GM19468 (cell line): ENCODE measurements at regions not wholly inside any gene's neighbourhood (a gene's known extent, or its start where the extent isn't known, plus 50 kb on each side); places are given as distances from the start of the nearest gene placed in this dataset.
"Not testable (repeated sequence)": the region's sequence is repeated elsewhere in the genome, so short reads cannot be mapped to it uniquely, and the experiment has no call there.

ENCODE experiments used
- ATAC-seq: cut with Tn5 transposase; IDR thresholded peaks from one replicate; pipeline ENCODE4 v1.9.1; 2021; ENCODE audit warnings: mild to moderate bottlenecking, moderate library complexity, moderate number of reproducible peaks; ENCODE audit not compliant: unreplicated experiment; ENCODE audit errors: extremely low read depth

DNA sequence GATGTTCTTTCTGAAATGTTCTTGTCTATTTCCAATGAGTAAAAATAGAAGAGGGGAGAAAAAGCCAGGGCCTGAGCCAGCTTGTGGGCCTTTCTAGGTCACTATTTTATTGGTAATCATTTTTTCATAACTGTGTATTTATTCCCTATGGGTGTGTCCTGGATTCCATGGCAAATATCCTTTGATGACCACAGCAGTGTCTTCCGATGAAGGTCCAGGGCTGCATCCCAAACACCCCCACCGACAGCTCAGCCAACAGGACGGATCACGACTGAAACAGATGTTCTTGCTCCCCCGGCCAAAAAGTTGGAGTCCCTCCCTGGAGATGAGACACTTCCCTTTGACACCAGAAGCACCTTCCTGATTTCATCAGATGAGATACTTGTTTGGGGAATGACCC is 105.4 kb upstream of the PLEKHG1 start:
- ATAC-seq: no peak

DNA sequence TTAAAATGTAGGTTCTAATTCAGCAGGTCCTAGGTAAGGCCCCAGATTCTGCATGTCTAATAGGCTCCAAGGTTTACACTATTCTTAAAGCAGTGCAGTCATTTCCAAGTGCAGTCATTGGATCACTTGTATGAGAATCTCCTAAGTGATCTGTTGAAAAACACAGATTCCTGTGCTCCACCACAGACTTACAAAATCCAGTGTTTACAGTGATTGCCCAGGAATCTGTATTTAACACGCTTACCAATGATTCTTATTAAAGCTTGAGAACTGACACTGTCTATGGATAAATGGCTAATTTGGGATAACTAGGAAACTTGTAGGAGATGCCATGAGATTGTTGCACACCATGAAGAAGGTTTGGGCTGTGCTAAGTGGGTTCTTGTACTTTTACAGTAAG is 104.6 kb upstream of the PLEKHG1 start:
- ATAC-seq: no peak

DNA sequence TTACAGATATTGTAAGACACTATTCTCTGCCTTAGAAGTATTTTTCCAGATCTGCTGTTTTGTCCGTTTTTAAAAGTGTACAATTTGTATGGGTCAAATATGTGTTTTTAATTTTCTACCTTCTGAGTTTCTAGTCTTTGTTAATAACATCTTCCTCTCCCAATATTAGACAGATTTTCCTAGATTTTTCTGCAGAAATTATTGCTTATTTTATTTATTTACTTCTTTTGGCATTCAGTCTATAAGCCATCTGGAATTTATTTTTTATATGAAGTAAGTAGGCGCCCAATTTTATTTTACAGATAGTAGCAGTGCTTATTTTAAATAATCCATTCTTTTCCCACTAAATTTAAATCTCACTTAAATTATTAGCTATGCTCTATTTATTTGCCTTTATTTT is 103.1 kb upstream of the PLEKHG1 start:
- no peak for ATAC-seq

GRCh38 chr6:150499882-150500312 is 99.8 kb upstream of the PLEKHG1 start:
- no peak for ATAC-seq

DNA sequence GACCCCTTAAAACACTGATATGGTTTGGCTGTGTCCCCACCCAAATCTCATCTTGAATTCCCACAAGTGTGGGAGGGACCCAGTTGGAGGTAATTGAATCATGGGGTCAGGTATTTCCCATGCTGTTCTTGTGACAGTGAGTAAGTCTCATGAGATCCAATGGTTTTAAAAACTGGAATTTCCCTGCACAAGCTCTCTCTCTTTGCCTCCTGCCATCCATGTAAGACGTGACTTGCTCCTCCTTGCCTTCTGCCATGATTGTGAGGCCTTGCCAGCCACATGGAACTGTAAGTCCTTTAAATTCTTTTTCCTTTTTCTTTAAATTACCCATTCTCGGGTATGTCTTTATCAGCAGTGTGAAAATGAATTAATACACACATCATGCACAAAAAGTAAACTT is 99.1 kb upstream of the PLEKHG1 start:
- ATAC-seq: not testable (repeated sequence)

- ATAC-seq: no peak
These were observed 96.6 kb upstream of the PLEKHG1 start for GRCh38 chr6:150503041-150503440.

- ATAC-seq: no peak
These were observed 95.9 kb upstream of the PLEKHG1 start for GRCh38 chr6:150503586-150504339.

GRCh38 chr6:150507361-150507760 is 92.3 kb upstream of the PLEKHG1 start:
- ATAC-seq: not testable (repeated sequence)

DNA sequence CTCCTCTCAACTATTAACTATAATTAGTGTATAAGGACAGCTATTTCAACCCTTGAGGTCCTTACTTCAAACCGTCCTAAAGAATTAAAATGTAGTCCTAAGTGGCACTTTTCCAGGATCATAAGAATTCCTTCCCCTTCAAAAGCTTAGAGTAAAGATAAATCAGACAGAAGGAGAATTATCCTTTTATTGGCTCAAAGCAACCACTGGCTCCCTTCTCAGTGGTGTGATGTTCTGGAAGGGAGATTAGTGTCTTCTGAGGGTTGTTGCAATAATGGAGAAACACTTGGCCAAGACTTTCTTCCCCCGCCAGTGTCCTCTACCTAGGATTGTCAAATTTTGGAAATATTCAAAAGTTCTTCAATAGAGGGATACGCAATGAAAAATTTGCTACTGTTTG is 89.1 kb upstream of the PLEKHG1 start:
- no peak for ATAC-seq

- ATAC-seq: no peak
These were observed 88.4 kb upstream of the PLEKHG1 start for GRCh38 chr6:150511313-150511712.

DNA sequence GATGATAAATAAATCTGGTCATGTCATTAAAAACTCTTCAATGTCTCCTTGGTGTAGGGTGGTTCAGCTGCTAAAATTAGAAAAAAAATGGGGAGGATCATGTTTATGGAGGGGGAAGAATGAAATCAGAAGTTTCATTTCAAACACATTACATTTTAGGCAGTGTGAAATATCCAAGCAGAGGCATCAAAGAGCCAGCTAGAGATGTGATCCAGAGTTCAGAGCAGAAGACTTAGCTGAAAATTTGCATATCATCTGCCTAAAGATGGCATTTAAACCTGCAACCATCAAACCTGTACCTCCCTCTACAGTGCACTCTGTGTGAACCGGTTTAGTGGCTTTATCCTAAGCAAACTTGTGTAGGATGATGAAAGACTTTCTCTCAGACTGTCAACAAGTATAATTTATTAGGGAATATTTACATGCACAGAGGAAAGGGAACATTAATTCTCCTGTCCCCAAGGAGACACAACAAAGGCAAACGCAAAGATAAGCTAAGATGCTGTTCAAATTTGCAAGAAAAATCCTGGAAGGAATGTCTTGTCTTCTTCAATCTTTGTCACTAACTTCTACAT is 84.8 kb upstream of the PLEKHG1 start:
- ATAC-seq: no peak

GRCh38 chr6:150516199-150516598 is 83.5 kb upstream of the PLEKHG1 start:
- no peak for ATAC-seq

DNA sequence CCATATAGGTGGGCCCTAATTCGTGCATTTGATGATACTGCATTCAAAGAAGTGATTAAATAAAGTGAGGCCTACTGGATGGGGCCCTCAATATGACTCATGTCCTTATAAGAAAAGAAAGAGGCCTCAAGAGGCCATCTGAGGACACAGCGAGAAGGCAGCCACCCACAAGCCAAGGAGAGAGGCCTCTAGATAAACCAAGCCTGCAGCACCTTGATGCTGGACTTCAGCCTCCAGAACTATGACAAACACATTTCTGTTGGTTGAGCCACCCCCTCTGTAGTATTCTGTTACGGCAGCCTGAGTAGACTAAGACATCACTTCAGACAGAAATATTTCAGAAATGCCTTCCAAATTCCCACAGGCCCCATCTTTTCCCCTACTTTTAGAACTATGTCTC is 82.5 kb upstream of the PLEKHG1 start:
- no peak for ATAC-seq

DNA sequence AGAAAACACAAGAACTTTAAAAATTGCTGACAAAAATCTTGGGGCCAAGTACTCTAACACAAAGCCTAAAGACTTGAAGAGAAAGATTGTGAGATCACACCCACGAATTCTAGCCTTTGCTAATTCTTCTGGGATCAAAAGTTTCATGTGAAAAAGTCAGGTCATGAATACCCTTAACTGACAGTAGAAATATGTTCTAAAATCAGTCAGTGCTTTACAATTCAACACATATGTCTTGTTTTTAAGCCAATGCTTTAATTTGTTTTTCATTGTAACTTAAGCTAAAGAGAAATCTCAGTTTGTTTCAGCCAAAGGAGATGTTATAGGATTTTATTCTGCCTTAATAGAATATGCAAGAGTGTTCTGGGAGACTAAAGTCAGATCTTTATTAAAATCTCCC is 78.2 kb upstream of the PLEKHG1 start:
- ATAC-seq: no peak

DNA sequence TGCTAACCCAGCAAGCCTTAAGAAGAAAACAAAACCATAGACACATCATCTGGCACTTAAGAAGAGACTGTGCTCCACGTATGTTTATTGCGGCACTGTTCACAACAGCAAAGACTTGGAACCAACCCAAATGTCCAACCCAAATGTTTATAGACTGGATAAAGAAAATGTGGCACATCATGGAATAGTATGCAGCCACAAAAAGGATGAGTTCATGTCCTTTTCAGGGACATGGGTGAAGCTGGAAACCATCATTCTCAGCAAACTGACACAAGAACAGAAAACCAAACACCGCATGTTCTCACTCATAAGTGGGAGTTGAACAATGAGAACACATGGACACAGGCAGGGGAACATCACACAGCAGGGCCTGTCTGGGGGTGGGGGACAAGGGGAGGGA is 76.5 kb upstream of the PLEKHG1 start:
- not testable (repeated sequence) for ATAC-seq

GRCh38 chr6:150525300-150525699 is 74.4 kb upstream of the PLEKHG1 start:
- no peak for ATAC-seq

DNA sequence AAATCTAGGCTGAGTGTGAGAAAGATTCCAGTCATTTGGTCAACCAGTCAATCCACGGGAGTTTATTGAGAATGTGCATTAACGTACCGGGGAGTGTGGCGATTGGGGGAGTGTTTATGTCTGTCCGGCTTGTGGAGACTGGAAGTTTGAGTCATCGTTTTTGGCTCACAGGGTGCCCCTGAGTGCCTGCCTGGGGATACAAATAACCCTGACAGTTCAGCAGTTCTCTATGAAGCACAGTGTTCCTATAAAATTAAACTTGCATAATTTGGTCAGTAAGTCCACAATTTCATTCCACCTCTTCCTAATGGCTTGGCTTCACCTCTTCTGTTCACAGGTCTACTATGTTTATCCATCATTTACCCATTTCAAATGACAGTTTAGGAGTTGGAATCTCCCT is 72.6 kb upstream of the PLEKHG1 start:
- no peak for ATAC-seq

DNA sequence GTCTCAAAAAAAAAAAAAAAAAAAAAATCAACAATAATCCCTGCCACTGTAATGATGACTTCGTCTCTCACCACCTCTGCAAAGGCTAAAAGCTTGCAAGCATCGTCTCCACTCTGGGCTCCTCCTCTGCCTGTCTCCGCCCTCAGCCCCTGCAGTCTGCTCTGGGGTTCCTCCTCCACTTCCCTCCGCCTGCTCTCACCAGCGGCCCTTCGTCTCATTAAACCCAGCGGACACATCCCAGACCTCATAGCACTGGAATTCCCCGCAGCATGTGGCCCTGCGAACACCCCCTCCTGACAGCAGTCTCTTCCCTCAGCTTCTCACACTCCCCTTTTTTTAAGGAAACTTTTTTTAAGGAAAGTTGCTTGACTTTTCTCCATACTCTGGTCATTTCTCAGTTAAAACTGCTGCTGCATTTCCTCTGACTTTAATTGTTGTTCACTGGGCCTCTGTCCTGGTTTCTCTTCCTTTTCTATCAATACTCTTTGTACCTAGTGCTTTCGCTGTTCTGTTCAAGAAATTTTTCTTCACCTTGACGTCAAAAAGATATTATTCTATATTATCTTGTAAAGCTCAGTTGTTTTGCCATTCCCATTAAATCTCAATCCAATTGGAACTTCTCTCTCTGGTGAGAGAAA is 70.9 kb upstream of the PLEKHG1 start:
- no peak for ATAC-seq

- no peak for ATAC-seq
These were observed 70.0 kb upstream of the PLEKHG1 start for GRCh38 chr6:150529646-150530045.

- no peak for ATAC-seq
These were observed 67.7 kb upstream of the PLEKHG1 start for GRCh38 chr6:150531957-150532356.

- ATAC-seq: no peak
These were observed 65.1 kb upstream of the PLEKHG1 start for GRCh38 chr6:150534553-150534952.
